HL-60 (cell line): ENCODE measurements at regions not wholly inside any gene's neighbourhood (a gene's known extent, or its start where the extent isn't known, plus 50 kb on each side); places are given as distances from the start of the nearest gene placed in this dataset.

ENCODE experiments used
- DNase-seq, 2 experiments: peaks; one replicate each; pipeline ENCODE4 v3.0.0-alpha.2; 2010 to 2020; ENCODE audit warnings: low read depth in 1 of 2, low spot score in 1 of 2
- H3K27ac ChIP-seq: fragments of 250-450 bp; sonication (Bioruptor Pico); replicated peaks from 2 replicates; pipeline ENCODE4 v1.5.1; 2020; ENCODE audit warnings: mild to moderate bottlenecking, moderate library complexity
- H3K27me3 ChIP-seq: fragments of 250-450 bp; sonication (Bioruptor Pico); 2 replicates; pipeline ENCODE4 v1.5.1; 2021; ENCODE audit warnings: mild to moderate bottlenecking, moderate library complexity; ENCODE audit not compliant: insufficient read depth, poor library complexity, severe bottlenecking
- H3K4me3 ChIP-seq: replicated peaks from 2 replicates; pipeline ENCODE4 v1.5.1; 2011; ENCODE audit warnings: mild to moderate bottlenecking, control low read depth, low read length; ENCODE audit not compliant: insufficient read depth
- GABPA ChIP-seq: IDR thresholded peaks from 2 replicates; pipeline ENCODE4 v1.6.1; 2012; ENCODE audit warnings: low read depth
- POLR2AphosphoS5 ChIP-seq: IDR thresholded peaks from 2 replicates; pipeline ENCODE4 v1.6.1; 2012; ENCODE audit warnings: low read depth
- REST ChIP-seq: IDR thresholded peaks from 2 replicates; pipeline ENCODE4 v1.6.1; 2012; ENCODE audit warnings: low read depth; ENCODE audit not compliant: insufficient replicate concordance
- SPI1 ChIP-seq: IDR thresholded peaks from 2 replicates; pipeline ENCODE4 v1.6.1; 2012; ENCODE audit warnings: low read depth, mild to moderate bottlenecking, borderline replicate concordance
- TF ChIP-seq, protein P1 (sequence below): IDR thresholded peaks from one replicate; pipeline ENCODE4 v1.5.1; 2011; ENCODE audit warnings: low read length, control low read depth, inconsistent platforms; ENCODE audit not compliant: insufficient read depth

DNA sequence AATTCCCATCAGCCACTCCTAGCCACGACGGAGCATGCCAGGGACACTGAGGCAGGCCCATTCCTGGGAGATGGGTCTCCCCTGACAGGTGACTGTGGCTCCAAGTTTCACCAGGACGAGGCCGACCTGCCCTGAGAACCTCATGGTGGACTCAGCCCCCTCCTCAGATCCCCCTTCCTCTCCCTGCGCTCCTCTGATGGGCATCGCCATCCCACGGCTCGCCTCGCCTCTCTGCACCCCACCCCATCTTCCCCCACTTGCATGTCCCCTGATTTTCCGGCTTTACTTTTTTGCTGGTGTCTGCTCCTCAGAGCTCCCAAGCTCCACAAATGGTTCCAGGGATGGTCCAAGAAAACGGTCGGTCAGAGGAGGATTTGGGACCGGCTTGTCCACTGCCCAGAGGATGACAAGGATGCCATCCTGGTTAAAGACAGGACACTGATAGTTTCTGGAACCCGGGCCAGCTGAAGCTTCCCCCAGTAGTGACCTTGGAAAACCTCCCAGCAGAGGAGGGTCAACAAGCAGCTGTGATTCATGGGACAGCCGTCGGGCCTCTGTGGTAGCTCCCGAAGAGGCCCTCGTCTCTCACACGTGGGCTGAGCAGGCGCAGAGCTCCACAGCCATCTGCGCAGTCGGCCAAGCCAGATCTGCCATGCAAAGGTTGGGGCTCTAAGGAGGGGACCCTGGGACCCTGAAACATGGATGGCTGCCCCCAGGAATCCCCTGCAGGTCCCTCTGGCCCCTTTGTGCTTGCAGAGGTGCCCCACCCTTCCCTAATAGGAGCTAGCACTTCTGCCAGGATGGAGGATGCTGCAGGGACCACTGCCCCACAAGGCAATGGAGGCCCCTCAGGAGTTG, 87.8 kb upstream of the SLC66A3 start:
- H3K27me3 ChIP-seq: peaks cover 2% of the 10 kb centered on the region
- TF ChIP-seq SPI1 (no peak), GABPA (no peak), POLR2AphosphoS5 (no peak), REST (no peak)
- TF ChIP-seq, protein P1, sequence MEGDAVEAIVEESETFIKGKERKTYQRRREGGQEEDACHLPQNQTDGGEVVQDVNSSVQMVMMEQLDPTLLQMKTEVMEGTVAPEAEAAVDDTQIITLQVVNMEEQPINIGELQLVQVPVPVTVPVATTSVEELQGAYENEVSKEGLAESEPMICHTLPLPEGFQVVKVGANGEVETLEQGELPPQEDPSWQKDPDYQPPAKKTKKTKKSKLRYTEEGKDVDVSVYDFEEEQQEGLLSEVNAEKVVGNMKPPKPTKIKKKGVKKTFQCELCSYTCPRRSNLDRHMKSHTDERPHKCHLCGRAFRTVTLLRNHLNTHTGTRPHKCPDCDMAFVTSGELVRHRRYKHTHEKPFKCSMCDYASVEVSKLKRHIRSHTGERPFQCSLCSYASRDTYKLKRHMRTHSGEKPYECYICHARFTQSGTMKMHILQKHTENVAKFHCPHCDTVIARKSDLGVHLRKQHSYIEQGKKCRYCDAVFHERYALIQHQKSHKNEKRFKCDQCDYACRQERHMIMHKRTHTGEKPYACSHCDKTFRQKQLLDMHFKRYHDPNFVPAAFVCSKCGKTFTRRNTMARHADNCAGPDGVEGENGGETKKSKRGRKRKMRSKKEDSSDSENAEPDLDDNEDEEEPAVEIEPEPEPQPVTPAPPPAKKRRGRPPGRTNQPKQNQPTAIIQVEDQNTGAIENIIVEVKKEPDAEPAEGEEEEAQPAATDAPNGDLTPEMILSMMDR: no peak
- no peak overlapping the region for H3K27ac ChIP-seq
- H3K4me3 ChIP-seq: no peak overlapping the region
- no peak for DNase-seq

GRCh38 chr2:11068079-11068741, 87.1 kb upstream of the SLC66A3 start:
- H3K27ac ChIP-seq: no peak overlapping the region
- no peak overlapping the region for H3K4me3 ChIP-seq
- peaks cover 7% of the 10 kb centered on the region for H3K27me3 ChIP-seq
- TF ChIP-seq POLR2AphosphoS5: no peak
- TF ChIP-seq REST: no peak
- TF ChIP-seq SPI1: no peak
- no peak for TF ChIP-seq GABPA
- TF ChIP-seq, protein P1: no peak
- DNase-seq: no peak

DNA sequence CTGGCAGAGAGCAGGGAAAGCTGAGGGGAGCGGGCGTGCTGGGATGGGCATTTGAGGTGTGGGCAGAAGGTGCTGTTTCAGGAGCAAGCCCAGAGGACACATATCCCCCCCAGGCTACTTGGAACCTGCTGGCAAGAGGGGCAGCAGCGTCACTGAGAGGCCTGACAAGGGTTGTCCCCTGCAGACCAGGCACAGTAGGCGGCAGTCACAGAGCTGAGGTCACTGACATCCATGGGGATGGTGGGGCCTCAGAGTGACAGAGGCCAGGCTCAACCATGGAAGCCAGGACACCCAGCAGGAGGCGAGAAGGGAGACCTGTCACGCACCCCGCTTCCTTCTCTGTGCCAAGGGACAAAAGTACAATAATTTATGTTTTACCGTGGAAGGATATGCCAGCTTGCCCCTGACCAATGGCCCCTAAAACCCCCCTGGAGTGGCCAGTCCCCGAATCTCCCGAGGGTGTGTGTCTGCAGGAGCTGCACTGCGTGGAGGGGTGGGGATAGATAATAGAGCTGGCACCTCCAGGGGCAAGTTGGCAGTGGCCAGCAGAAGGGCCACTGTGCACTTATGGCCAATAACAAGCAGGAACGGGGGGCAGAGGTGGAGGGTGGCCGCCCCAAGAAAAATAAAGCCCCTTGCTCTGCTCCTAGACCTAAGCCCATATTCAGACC, 86.3 kb upstream of the SLC66A3 start:
- Histone ChIP-seq H3K27ac (no peak overlapping the region), H3K27me3 (peaks cover 7% of the 10 kb centered on the region), H3K4me3 (no peak overlapping the region)
- TF ChIP-seq, protein P1: no peak
- TF ChIP-seq GABPA: no peak
- TF ChIP-seq POLR2AphosphoS5: no peak
- no peak for TF ChIP-seq SPI1
- no peak for TF ChIP-seq REST
- no peak for DNase-seq
